Stimulated activated CD4-positive, alpha-beta T cell treated with anti-CD3 and anti-CD28 coated beads, Interleukin-4, amount 100 ng/mL, for 48 hours (primary cell): ENCODE measurements at regions not wholly inside any gene's neighbourhood (a gene's known extent, or its start where the extent isn't known, plus 50 kb on each side); places are given as distances from the start of the nearest gene placed in this dataset.

Source experiments
- DNase-seq, 2 donors: peaks; one replicate each; pipeline ENCODE4 v3.0.0-alpha.2; 2020; ENCODE audit warnings: low read depth in 2 of 2

- DNase-seq = no peak
Measured at GRCh38 chr16:66146798-66147197, 219.7 kb upstream of the CDH5 start.

- no peak for DNase-seq
Measured at GRCh38 chr16:66144641-66145040, 221.8 kb upstream of the CDH5 start.

- DNase-seq = no peak
Measured at GRCh38 chr16:66143415-66143814, 223.1 kb upstream of the CDH5 start.

- DNase-seq = no peak
Measured at GRCh38 chr16:66141885-66142284, 224.6 kb upstream of the CDH5 start.

GRCh38 chr16:66137853-66138252 lies 228.6 kb upstream of the CDH5 start:
- no peak for DNase-seq

- no peak for DNase-seq
Measured at GRCh38 chr16:66136841-66137240, 229.7 kb upstream of the CDH5 start.

GRCh38 chr16:66135838-66136237 lies 230.7 kb upstream of the CDH5 start:
- DNase-seq = no peak

GRCh38 chr16:66135421-66135831 lies 231.1 kb upstream of the CDH5 start:
- no peak for DNase-seq

- DNase-seq = no peak
Measured at GRCh38 chr16:66134875-66135274, 231.6 kb upstream of the CDH5 start.

- no peak for DNase-seq
Measured at GRCh38 chr16:66133643-66134338, 232.7 kb upstream of the CDH5 start.

- DNase-seq = no peak
Measured at GRCh38 chr16:66131895-66132294, 234.6 kb upstream of the CDH5 start.

- no peak for DNase-seq
Measured at GRCh38 chr16:66131156-66131807, 235.2 kb upstream of the CDH5 start.

GRCh38 chr16:66130296-66130905 lies 236.1 kb upstream of the CDH5 start:
- no peak for DNase-seq

- DNase-seq = no peak
Measured at GRCh38 chr16:66129196-66129595, 237.3 kb upstream of the CDH5 start.

- DNase-seq = no peak
Measured at GRCh38 chr16:66128371-66128770, 238.1 kb upstream of the CDH5 start.

GRCh38 chr16:66127459-66128370 lies 238.8 kb upstream of the CDH5 start:
- DNase-seq = no peak

- DNase-seq = no peak
Measured at GRCh38 chr16:66121466-66121865, 245.0 kb upstream of the CDH5 start.

GRCh38 chr16:66120656-66121055 lies 245.8 kb upstream of the CDH5 start:
- no peak for DNase-seq

- DNase-seq = no peak
Measured at GRCh38 chr16:66116163-66117002, 250.1 kb upstream of the CDH5 start.

GRCh38 chr16:66115373-66115772 lies 251.1 kb upstream of the CDH5 start:
- no peak for DNase-seq

GRCh38 chr16:66113223-66113622 lies 253.3 kb upstream of the CDH5 start:
- DNase-seq = no peak
